GM04504 (cell line): ENCODE measurements at regions not wholly inside any gene's neighbourhood (a gene's known extent, or its start where the extent isn't known, plus 50 kb on each side); places are given as distances from the start of the nearest gene placed in this dataset.

ENCODE experiments used
- DNase-seq: peaks from one replicate; pipeline ENCODE4 v3.0.0-alpha.2; 2012; ENCODE audit warnings: low read depth

DNA sequence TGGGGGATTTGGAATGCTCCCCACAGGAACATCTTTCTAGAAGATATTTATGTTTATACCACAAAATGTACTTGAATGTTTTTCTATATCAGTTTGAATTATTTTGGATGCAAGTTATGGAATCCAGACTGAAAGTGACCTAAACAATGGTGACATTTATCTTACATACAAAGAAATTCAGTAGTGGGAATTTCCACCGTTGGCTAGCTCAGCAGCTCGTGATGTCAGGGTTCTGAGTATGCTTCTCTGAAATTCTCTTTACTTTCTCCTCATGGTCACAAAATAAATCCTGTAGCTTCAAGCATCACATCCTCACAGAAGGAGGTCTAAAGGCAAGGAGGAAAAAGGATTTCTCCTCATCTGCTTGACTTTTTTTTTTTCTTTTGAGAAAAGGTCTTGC, 105.3 kb downstream of the AKAIN1 start:
- no peak for DNase-seq

DNA sequence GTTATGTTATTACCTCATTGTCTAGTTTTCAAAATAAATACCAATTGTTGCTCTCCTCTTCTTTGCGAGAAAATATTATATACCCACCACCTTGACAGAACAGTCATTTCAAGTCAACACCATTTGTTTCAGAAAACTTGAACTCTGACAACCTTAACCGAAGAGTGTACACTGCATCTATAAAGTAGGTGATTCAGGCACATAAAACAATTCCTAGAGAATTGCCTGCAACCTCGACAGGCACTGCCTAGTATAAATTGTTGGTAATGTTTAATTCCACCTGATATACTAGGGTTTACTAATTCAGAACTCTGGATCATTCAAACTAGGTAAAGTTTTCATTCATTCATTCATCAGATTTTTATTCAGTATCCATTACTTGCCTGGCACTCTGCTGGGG, 121.8 kb downstream of the AKAIN1 start:
- no peak for DNase-seq

DNA sequence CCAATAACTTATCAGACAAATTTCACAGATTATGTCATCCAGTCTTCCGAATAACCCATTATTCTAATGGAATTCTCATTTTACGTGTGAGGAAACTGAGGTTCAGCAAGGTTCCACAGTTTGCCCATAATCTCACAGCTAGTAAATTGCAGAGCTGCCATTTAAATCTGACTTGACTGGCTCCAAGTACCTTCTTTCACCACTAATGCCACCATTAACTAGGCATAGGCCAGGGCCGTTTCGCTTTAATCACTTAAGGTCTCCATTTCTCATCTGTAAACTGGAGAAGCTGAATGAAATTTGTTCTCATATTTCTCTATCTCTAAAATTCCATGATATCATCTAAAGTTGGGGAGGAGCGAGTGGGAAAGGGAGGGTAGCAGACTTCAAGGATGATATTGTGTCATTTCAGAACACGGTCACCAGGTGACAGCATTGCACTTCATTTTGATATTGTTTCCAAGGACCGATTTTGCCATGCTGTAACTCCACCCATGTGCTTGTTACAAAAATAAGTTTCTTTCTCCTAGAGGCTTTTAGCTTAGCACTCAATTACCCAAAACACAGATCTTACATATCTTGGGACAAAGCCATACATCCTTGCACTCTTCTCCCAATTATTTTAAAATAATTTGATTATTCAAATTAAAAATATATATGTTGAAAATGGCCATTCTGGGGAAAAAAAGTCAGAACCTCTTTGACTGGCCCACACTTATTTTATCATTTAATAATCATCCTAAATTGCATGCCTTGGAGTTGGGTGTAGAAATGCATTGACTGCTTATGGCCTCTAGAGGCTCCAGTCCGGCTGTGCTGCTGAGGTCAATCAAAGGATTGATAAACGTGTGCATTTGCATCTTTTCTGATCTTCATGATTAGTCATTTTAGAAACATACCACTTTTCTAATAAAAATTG, 123.8 kb downstream of the AKAIN1 start:
- peak; percentile 3 for DNase-seq

DNA sequence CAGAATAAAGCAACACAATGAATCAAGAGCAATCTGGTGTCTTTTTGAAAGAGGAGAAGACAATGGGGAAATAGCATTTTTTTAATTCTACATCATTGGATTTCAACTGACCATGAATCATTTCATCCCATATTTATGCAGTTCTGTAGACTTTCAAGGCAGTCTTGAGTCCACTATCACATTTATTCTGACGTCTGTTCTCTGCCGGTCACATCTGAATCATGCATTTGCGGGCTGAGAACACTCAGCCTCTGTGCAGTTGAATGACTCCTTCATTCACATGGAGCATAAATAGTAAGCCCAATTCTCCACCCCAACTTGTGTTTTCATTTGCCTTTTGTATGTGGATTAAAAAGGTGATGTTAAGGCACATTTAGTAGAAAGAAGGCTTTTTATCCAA, 128.2 kb downstream of the AKAIN1 start:
- no peak for DNase-seq

DNA sequence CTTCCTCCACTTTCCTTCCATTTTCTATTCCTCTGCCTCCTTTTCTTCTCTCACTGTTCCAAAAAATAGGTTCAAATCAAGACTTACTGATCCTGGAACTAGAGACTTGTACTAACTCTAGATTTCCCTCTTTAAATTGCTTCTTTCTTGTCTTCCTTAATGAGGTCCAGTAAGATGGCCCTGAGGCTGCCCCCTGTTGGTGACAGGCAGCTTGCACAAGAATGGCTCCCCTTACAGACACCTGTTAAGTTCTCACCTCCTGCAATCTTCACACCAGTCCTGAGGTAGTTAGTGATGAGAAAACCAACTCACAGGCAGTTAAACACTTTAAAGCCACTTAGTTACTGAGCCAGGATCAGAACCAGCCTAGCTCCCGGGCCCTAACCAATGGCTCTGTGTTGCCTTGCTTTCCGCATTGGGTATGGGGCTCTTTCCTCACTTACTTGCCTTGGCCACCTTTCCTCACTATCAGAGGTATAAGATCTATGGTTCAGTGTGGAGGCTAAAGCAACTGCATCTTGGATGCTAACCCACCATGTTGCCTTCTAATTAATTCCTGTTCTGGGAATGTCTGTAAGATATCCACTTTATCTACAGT, 130.6 kb downstream of the AKAIN1 start:
- no peak for DNase-seq

DNA sequence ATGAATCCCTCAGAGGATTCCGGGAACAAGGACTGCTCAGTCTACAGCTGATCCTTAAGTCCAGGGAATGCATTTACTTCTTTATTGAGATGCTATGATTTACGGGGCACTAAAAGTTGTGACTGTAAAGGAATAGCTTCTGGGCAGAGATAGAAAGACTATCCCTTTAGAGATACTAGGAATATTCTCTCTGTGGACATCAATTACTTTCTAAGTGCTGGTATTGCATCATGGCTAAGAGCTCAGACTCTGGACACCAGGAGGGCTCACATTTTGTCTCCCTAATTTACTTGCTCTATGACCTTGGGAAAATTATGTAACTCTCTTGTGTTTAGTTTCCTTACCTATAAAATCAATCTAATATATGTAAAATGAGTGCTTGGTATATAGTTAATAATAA, 131.4 kb downstream of the AKAIN1 start:
- DNase-seq: no peak

DNA sequence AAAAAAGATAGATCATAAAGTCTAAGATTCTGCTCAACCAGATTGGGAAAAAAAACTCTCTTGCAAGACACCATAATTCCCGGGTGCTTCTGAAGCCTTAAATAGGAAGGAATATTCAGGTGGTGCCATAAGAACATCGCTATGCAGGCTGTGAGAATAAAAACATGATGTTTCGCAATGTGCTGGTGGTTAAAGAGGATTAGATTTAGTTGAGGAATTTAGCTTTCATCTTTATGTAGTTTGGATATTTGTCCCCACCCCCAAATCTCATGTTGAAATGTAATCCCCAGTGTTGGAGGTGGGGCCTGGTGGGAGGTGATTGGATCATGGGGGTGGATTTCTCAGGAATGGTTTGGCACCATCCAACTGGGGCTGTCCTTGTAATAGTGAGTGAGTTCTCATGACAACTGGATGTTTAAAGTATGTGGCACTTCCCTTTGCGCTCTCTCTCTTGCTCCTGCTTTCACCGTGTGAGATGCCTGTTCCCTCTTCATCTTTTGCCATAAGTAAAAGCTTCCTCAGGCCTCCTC, 132.2 kb downstream of the AKAIN1 start:
- no peak for DNase-seq

DNA sequence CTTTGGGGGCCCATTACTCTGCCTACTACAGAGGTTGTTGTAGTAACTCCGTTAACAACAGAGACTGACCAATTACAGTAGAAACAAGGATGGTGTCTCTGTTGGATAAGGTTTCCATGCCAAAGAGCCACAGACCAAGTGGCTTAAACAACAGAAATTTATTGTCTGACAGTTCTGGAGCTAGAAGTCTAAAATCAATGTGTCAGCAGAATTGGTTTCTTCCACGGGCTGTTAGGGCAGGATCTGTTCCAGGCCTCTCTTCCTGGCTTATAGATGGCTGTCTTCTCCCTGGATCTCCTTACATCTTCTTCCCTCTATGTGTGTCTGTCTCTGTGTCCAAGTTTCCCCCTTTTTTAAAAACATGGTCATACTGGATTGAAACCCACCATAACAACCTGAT, 135.3 kb downstream of the AKAIN1 start:
- no peak for DNase-seq

DNA sequence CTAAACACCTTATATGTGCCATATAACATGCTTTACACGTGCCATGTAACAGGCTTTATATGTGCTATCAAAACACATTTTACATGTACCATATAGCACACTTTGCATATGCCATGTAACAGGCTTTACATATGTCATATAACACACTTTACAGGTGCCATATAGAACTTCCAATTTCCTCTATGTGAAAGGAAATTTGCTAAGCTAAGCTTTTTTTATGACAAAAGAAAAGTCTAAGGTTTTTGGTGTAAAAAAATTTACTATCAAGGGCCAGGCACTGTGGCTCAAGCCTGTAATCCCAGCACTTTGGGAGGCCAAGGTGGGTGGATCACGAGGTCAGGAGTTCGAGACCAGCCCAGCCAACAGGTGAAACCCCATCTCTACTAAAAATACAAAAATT, 136.5 kb downstream of the AKAIN1 start:
- no peak for DNase-seq

DNA sequence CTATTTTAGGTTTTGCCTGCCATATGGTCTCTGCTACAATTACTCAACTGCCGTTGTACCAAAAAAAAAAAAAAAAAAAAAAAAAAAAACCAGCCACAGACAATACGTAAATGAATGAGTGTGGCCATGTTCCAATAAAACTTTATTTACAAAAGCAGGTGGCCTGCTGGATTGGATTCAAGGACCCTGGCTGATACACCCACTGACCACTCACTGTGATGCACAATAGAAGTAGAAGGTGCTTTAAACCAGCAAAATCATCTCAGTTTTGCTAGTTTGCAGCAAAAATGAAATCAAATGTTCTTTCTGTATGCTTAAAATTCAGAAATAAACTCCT, 137.4 kb downstream of the AKAIN1 start:
- DNase-seq: no peak

DNA sequence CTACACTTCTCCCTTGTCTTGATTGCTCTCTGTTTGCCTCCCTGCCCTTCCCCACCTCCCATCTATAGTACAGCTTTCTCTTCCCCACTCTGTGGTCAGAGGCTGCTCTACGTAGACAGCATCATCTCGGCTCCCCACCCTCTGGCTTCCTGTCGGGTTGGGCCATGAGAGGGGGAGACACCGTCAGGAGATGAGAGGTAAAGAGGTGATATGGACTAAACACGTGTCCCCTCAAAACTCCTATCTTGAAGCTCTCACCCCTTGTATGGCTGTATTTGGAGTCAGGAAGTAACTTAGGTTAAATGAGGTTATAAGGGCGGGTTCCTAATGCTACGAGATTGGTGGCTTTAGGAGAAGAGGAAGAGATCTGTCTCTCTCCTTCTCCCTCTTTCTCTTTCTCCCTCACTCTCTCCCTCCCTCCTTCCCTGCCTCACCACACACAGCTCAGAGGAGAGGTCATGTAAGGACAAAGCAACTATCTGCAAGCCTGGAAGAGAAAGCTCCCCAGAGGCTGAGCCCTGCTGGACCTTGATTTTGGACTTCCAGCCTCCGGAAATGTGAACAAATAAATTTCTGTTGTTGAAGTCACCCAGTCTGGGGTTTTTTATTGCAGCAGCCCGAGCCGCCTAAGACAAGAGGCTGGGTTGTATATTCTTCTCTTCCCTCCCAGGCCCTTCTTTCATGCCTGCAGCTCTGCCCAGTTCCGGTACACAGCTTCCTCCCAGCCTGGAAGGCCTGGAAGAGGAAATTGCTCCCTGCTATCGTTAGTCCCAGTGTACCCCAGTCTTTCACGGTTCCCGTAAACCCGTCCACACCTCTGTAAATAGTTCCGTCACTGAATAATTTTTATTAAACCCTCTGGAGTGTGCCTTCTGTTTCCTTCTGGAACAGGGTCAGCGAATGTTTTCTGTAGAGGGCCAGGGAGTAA, 138.0 kb downstream of the AKAIN1 start:
- no peak for DNase-seq

DNA sequence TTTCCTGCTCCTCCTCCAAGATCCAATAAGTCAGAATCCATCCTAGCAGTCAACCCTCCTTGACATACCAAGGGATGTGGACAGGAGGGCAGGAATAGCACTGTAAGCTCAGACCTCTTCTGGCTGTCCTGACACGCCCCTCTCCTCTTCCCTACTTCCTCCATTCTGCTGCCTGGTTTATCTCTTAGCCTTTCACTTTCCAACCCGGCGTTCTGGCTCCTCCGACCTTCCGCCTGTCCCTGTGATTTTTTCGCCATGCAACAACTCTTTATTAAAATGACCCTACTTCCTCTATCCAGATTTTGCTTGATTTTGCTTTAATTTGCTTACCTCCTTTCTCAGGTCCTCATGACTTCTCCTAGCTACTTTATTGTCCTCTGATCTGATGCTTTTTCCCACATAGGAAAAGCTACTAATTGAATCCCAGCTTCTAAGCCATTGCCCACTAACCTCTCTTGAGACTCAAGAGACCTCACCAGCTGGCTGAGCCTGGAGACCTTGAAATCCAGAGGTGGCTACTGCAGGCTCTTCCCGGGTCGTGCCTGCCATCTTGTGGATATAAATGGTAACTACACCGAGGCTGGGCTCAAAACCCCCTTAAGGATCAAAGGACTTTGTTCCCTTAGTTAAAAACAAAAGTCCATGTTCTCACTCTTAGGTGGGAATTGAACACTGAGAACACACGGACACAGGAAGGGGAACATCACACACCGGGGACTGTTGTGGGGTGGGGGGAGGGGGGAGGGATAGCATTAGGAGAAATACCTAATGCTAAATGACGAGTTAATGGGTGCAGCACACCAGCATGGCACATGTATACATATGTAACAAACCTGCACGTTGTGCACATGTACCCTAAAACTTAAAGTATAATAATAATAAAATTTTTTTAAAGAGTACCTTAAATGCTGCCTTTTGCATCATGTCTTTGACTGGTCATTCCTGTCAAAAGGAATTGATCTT, 139.4 kb downstream of the AKAIN1 start:
- DNase-seq: peak; percentile 3

DNA sequence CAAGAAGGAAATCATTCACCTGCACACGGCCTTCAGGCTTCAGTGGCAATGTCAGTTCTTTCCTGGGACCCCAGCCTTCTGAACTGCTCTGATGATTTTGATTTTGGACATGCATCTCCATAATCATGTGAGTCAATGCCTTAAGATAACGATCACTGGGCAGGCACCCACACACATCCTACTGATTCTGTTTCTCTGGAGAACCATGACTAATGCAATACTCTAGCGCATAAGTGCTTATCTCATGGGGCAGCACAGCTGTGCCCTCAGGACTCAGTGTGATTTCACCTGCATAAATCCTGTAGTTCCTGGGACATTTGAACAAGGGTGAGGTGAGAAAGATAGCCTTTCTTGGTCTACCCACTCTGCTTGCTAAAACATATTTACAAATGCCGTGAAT, 144.6 kb downstream of the AKAIN1 start:
- no peak for DNase-seq

DNA sequence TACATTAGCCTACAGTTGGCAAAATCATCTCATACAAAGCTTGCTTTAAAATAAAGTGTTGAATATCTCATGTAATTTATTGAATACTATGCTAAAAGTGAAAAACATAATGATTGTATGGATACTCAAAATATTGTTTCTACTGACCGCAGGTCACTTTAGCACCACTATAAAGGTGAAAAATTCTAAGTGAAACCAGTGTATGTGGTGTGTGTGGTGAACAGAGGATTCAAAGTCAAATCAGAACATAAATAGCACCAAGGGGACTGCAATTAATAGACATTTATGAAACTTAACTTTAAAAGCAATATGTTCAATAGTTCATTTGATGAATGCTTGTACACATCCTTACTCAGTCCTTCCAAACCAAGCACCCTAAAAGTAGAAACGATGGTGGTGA, 145.8 kb downstream of the AKAIN1 start:
- DNase-seq: no peak

DNA sequence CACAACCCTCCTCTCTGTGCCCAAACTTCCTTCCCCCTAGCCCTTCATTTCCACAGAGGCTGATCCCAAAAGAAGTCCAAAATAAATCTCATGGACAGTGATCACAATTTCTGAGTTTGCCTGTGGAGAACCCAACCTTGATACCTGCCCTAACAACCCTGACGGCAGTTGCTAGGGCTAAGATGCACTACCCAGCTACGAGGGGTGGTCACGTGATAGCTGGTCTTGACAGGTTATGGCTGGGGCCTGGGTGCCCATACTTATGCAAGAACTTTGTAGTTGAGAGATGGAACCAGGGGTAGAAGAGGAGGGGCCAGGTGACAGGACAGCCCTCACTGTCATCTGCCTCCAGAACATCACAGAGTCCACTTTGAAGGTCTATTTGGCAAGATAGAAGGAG, 147.9 kb downstream of the AKAIN1 start:
- DNase-seq: no peak

DNA sequence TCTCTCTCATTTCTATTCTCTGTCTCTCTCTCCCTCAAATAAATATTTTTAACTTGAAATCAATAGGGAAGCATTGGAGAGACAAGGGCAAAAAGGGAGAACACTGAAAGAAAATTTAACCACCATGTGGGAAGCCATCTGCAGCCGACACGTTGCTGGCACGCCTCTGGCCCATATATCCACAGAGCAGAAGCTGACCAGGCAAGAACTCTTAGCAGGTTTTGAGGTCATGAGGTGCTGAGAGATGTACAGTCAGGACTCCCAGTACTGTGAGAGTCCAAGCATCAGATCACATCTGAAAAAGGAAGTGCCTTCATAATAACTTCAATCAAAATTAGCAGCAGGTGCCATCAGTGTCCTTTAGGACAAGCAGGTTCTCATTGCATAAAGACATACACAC, 156.6 kb downstream of the AKAIN1 start:
- no peak for DNase-seq

DNA sequence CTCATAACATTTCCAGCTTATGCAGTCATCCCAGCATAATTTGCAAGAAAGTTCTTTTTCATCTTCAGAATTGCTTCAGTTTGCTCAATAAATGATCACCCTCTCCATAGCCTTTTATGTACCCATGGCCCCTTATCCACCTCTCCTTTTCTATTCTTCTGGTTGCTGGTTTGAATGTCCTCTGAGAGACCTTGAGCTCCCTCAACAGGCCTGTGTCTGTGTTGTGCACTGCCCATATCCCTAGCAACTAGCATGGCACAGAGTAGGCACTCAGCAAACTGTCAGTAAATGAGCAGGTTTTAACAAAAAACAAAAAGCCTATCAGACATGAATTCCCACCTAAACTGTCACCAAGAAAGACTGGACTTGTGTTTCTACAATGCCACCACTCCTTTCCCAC, 160.5 kb downstream of the AKAIN1 start:
- no peak for DNase-seq

DNA sequence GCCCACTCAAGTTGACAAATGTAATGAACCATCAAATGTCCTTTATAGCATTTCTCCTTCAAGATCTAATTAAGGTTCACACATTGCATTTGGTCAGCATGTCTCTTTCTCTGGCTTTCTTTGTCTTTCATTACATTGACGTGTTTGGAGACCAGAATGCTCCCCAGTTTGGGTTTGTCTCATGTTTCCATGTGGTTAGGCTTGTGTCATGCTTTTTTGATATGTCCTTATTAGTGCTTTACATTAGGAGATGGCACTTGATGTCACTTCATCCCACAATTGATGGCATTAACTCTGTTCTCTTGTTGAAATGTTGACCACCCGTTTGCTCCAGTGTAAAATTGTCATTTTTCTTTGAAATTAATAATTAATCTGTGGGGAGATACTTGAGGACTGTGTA, 165.8 kb downstream of the AKAIN1 start:
- no peak for DNase-seq

DNA sequence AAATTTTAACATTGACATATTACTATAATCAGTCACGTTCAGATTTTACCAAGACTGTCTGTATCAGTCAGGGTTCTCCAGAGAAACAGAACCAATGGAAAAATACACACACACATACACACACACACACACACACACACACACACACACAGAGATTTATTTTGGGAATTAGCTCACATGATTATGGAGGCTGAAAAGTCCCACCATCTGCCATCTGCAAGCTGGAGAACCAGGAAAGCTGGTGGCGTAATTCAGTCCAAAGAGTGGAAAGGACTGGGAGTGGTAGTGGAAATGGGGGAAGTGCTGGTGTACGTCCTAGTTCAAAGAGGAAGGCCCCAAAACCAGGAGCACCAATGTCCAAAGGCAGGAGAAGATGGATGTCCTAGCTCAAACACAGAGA, 166.4 kb downstream of the AKAIN1 start:
- no peak for DNase-seq

DNA sequence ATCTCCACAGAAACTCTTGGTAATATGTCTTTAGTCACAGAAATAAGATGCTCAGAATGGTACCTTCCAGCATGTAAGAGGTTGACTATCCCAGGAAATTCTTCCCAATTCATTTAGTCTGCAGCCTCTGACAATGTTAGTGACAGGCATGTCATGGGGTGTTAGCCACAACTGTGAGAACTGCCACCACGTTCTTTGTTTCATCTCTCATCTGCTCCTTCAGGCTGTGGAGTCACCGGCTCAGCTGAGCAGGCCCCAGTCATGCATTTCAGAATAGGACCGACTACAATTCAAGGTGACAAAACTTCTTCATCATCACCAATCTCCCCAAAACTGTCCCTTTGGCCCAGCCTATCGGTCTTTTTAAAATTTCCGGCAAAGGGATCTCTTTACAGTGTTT, 167.5 kb downstream of the AKAIN1 start:
- no peak for DNase-seq

DNA sequence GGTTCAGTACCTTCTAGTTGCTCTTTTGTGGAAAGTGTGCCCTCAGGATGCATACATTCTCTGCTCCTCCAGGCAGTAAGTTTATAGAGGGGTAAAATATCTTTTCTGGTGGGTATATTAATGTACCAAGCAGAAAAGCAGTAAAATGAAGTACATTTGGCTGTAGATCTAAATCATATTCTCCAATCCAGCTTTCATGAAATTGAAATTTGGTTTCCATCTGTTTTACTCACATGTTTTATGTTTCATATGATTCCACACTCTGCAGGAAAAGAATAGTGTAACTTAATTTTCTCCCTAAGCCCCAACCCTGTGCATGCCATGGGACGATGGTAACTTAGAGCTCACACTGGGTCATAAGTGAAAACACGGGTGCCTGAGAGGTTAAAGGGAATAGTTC, 172.3 kb downstream of the AKAIN1 start:
- DNase-seq: no peak
